Transverse colon (tissue), 3 donors: ENCODE measurements at regions not wholly inside any gene's neighbourhood (a gene's known extent, or its start where the extent isn't known, plus 50 kb on each side); places are given as distances from the start of the nearest gene placed in this dataset.

Source experiments
- EP300 ChIP-seq: sonication (generic); formaldehyde crosslinking; IDR thresholded peaks from one replicate; pipeline ENCODE4 v1.6.1; 2017; ENCODE audit warnings: antibody characterized with exemption, low read depth
- POLR2A ChIP-seq: fragments of 450-650 bp; IDR thresholded peaks from one replicate; pipeline ENCODE4 v1.6.1; 2016; ENCODE audit warnings: antibody characterized with exemption, mild to moderate bottlenecking, moderate library complexity
- TF ChIP-seq, protein P1 (sequence below), 5 experiments: fragments of 200-600 bp in 3 of 5; fragments of 450-650 bp in 2 of 5; sonication (generic) in 3 of 5; IDR thresholded peaks; 1 replicate in 2 of 5; 2 replicates in 3 of 5; pipeline ENCODE4 v1.5.1; 2016 to 2017; ENCODE audit warnings: antibody characterized with exemption in 5 of 5, inconsistent platforms in 3 of 5, mild to moderate bottlenecking in 2 of 5, moderate library complexity in 1 of 5

DNA sequence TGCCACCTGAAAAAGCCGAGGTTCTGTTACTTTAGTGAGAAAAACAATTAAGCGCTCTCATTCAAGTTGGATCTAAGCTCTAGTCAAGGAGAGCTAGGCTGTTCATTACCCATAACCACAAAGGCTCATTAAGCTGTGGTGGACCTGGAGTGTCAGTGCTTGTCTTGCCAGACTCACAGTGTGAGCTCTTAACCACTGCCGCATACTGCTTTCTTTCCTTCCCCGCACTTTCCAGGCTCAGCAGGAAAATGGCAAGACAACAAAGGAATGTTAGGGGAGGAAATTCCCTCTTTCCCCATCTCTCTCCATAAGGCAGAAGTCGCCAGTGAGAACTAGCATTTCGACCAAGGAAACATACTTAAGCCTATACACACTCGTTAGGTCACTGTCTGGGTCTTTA is 467.3 kb downstream of the ENC1 start:
- TF ChIP-seq POLR2A (no peak), EP300 (no peak)
- TF ChIP-seq, protein P1, sequence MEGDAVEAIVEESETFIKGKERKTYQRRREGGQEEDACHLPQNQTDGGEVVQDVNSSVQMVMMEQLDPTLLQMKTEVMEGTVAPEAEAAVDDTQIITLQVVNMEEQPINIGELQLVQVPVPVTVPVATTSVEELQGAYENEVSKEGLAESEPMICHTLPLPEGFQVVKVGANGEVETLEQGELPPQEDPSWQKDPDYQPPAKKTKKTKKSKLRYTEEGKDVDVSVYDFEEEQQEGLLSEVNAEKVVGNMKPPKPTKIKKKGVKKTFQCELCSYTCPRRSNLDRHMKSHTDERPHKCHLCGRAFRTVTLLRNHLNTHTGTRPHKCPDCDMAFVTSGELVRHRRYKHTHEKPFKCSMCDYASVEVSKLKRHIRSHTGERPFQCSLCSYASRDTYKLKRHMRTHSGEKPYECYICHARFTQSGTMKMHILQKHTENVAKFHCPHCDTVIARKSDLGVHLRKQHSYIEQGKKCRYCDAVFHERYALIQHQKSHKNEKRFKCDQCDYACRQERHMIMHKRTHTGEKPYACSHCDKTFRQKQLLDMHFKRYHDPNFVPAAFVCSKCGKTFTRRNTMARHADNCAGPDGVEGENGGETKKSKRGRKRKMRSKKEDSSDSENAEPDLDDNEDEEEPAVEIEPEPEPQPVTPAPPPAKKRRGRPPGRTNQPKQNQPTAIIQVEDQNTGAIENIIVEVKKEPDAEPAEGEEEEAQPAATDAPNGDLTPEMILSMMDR (IDR thresholded peaks at IDR 0.05): no peak
